Gastrocnemius medialis (tissue), 4 donors: ENCODE measurements at regions not wholly inside any gene's neighbourhood (a gene's known extent, or its start where the extent isn't known, plus 50 kb on each side); places are given as distances from the start of the nearest gene placed in this dataset.

Experiments used
- ATAC-seq, 2 donors: fragments of 150-250 bp; one replicate each; pipeline ENCODE4 v1.9.1; 2016
- DNase-seq, 2 donors: peaks; one replicate each; pipeline ENCODE4 v3.0.0-alpha.2; 2019
- H3K27ac ChIP-seq, 4 donors: fragments of 200-600 bp; sonication (generic); 1 replicate in 1 of 4; 2 replicates in 3 of 4; pipeline ENCODE4 v1.5.1; 2016 to 2018; ENCODE audit warnings: mild to moderate bottlenecking in 2 of 4, moderate library complexity in 1 of 4
- H3K27me3 ChIP-seq, 3 donors: fragments of 200-600 bp; sonication (generic) in 2 of 3; 1 replicate in 1 of 3; 2 replicates in 2 of 3; pipeline versions ENCODE4 v1.5.1 to v1.6.0; 2016 to 2019; ENCODE audit warnings: mild to moderate bottlenecking in 1 of 3, moderate library complexity in 1 of 3
- H3K36me3 ChIP-seq, 2 donors: fragments of 200-600 bp; sonication (generic) in 1 of 2; one replicate each; pipeline ENCODE4 v1.5.1; 2017 to 2018
- H3K4me1 ChIP-seq, 2 donors: fragments of 200-600 bp; sonication (generic) in 1 of 2; one replicate each; pipeline ENCODE4 v1.5.1; 2016 to 2017; ENCODE audit warnings: mild to moderate bottlenecking in 2 of 2
- H3K4me3 ChIP-seq, 4 donors: fragments of 200-600 bp; sonication (generic) in 3 of 4; 1 replicate in 1 of 4; 2 replicates in 3 of 4; pipeline ENCODE4 v1.5.1; 2016 to 2019; ENCODE audit warnings: mild to moderate bottlenecking in 2 of 4
- H3K9me3 ChIP-seq, 3 donors: fragments of 200-600 bp; sonication (generic) in 2 of 3; 1 replicate in 1 of 3; 2 replicates in 2 of 3; pipeline ENCODE4 v1.5.1; 2016 to 2019
- CTCF ChIP-seq, 5 experiments: fragments of 450-650 bp in 3 of 5; fragments of 200-600 bp in 2 of 5; sonication (generic) in 2 of 5; IDR thresholded peaks in 4 of 5; conservative IDR thresholded peaks in 1 of 5; 1 replicate in 4 of 5; 2 replicates in 1 of 5; pipeline ENCODE4 v1.5.1; 2016 to 2019; ENCODE audit warnings: antibody characterized with exemption in 5 of 5, mild to moderate bottlenecking in 3 of 5, moderate library complexity in 3 of 5
- POLR2A ChIP-seq, 2 donors: fragments of 450-650 bp; IDR thresholded peaks; one replicate each; pipeline ENCODE4 v1.6.1; 2017; ENCODE audit warnings: antibody characterized with exemption in 2 of 2, mild to moderate bottlenecking in 2 of 2, moderate library complexity in 2 of 2
- in situ Hi-C, 4 donors: fragments of 200-750 bp; cut with MboI; loops; one replicate each; pipeline versions ENCODE4 v1.15.0 to v1.8.0; 2017; ENCODE audit warnings: low sequenced_read_pairs in 4 of 4
- intact Hi-C: fragments of 100-400 bp; cut with DNase I; formaldehyde crosslinking; loops from one replicate; pipeline ENCODE4 v1.15.1; 2023; ENCODE audit warnings: low total_unique reads

GRCh38 chr20:16842486-16843120 lies 94.4 kb downstream of the OTOR start:
- no peak overlapping the region for H3K4me3 ChIP-seq
- intact Hi-C loops, result no loop called here
- H3K36me3 ChIP-seq, result no peaks in the 10 kb centered on the region
- H3K27me3 ChIP-seq, result no peaks in the 10 kb centered on the region
- H3K9me3 ChIP-seq, result no peaks in the 10 kb centered on the region
- H3K27ac ChIP-seq, result no peak overlapping the region
- TF ChIP-seq POLR2A (IDR thresholded peaks at IDR 0.05) (no peak), CTCF (IDR thresholded peaks at IDR 0.05 in 4 of 5, conservative IDR thresholded peaks at IDR 0.05 in 1 of 5) (no peak)
- H3K4me1 ChIP-seq, result no peaks in the 10 kb centered on the region
- ATAC-seq (no peak), DNase-seq (no peak)
- in situ Hi-C loops, result no loop called here

- intact Hi-C loops (no loop called here), in situ Hi-C loops (no loop called here)
These were observed 96.2 kb downstream of the OTOR start for GRCh38 chr20:16844406-16844805.

GRCh38 chr20:16846006-16846405 lies 97.8 kb downstream of the OTOR start:
- intact Hi-C loops (no loop called here), in situ Hi-C loops (no loop called here)
- no peak for DNase-seq
- ATAC-seq, result no peak
- TF ChIP-seq POLR2A (IDR thresholded peaks at IDR 0.05) (no peak), CTCF (IDR thresholded peaks at IDR 0.05 in 4 of 5, conservative IDR thresholded peaks at IDR 0.05 in 1 of 5) (no peak)
- H3K9me3 ChIP-seq, result no peaks in the 10 kb centered on the region
- no peaks in the 10 kb centered on the region for H3K27me3 ChIP-seq
- no peak overlapping the region for H3K4me3 ChIP-seq
- no peak overlapping the region for H3K27ac ChIP-seq
- H3K4me1 ChIP-seq, result no peaks in the 10 kb centered on the region
- H3K36me3 ChIP-seq, result no peaks in the 10 kb centered on the region

More at GRCh38 chr20:16844406-16844805, 96.2 kb downstream of the OTOR start:
- H3K27me3 ChIP-seq, result no peaks in the 10 kb centered on the region
- TF ChIP-seq CTCF (IDR thresholded peaks at IDR 0.05 in 4 of 5, conservative IDR thresholded peaks at IDR 0.05 in 1 of 5) (no peak), POLR2A (IDR thresholded peaks at IDR 0.05) (no peak)
- DNase-seq, result no peak
- H3K4me3 ChIP-seq, result no peak overlapping the region
- H3K27ac ChIP-seq, result no peak overlapping the region
- no peak for ATAC-seq
- no peaks in the 10 kb centered on the region for H3K4me1 ChIP-seq
- no peaks in the 10 kb centered on the region for H3K36me3 ChIP-seq
- H3K9me3 ChIP-seq, result no peaks in the 10 kb centered on the region

GRCh38 chr20:16848061-16848460 lies 99.9 kb downstream of the OTOR start:
- intact Hi-C loops, result no loop called here
- H3K4me1 ChIP-seq, result no peaks in the 10 kb centered on the region
- no peaks in the 10 kb centered on the region for H3K9me3 ChIP-seq
- no peak for DNase-seq
- no peak for ATAC-seq
- H3K27ac ChIP-seq, result no peak overlapping the region
- no peak overlapping the region for H3K4me3 ChIP-seq
- no peaks in the 10 kb centered on the region for H3K36me3 ChIP-seq
- H3K27me3 ChIP-seq, result no peaks in the 10 kb centered on the region
- in situ Hi-C loops, result no loop called here
- TF ChIP-seq CTCF (IDR thresholded peaks at IDR 0.05 in 4 of 5, conservative IDR thresholded peaks at IDR 0.05 in 1 of 5) (no peak), POLR2A (IDR thresholded peaks at IDR 0.05) (no peak)

- no peak overlapping the region for H3K4me3 ChIP-seq
- no peaks in the 10 kb centered on the region for H3K36me3 ChIP-seq
- in situ Hi-C loops, result no loop called here
- no peak overlapping the region for H3K27ac ChIP-seq
- H3K27me3 ChIP-seq, result no peaks in the 10 kb centered on the region
- H3K9me3 ChIP-seq, result no peaks in the 10 kb centered on the region
- ATAC-seq, result no peak
- intact Hi-C loops, result no loop called here
- TF ChIP-seq CTCF (IDR thresholded peaks at IDR 0.05 in 4 of 5, conservative IDR thresholded peaks at IDR 0.05 in 1 of 5) (no peak), POLR2A (IDR thresholded peaks at IDR 0.05) (no peak)
- DNase-seq, result no peak
- H3K4me1 ChIP-seq, result no peaks in the 10 kb centered on the region
These were observed 100.4 kb downstream of the OTOR start for GRCh38 chr20:16848526-16848925.
